KMS-11 (cell line): ENCODE measurements at regions not wholly inside any gene's neighbourhood (a gene's known extent, or its start where the extent isn't known, plus 50 kb on each side); places are given as distances from the start of the nearest gene placed in this dataset.

Experiments used
- H2AFZ ChIP-seq: fragments of 200-600 bp; sonication (generic); 2 replicates; pipeline ENCODE4 v1.6.1; 2016; ENCODE audit warnings: antibody characterized with exemption, mixed run types, low read depth
- H3K27ac ChIP-seq: fragments of 200-600 bp; sonication (generic); 2 replicates; pipeline ENCODE4 v1.6.1; 2016; ENCODE audit warnings: mild to moderate bottlenecking, mixed run types
- H3K27me3 ChIP-seq: fragments of 200-600 bp; sonication (generic); 2 replicates; pipeline ENCODE4 v1.6.1; 2017; ENCODE audit warnings: mild to moderate bottlenecking, low read depth, mixed run types, moderate library complexity; ENCODE audit not compliant: insufficient read depth
- H3K36me3 ChIP-seq: fragments of 200-600 bp; sonication (generic); 2 replicates; pipeline ENCODE4 v1.6.1; 2017; ENCODE audit warnings: mild to moderate bottlenecking, mixed run types; ENCODE audit not compliant: insufficient read depth
- H3K4me1 ChIP-seq: fragments of 200-600 bp; sonication (generic); 2 replicates; pipeline ENCODE4 v1.6.1; 2016; ENCODE audit warnings: mild to moderate bottlenecking, low read depth, mixed run types; ENCODE audit not compliant: poor library complexity, severe bottlenecking
- H3K4me2 ChIP-seq: fragments of 200-600 bp; sonication (generic); 2 replicates; pipeline ENCODE4 v1.7.0; 2016; ENCODE audit warnings: mild to moderate bottlenecking, mixed run types
- H3K4me3 ChIP-seq: fragments of 200-600 bp; sonication (generic); IDR thresholded peaks from 2 replicates; pipeline ENCODE4 v1.6.1; 2017; ENCODE audit warnings: low read depth, low read length, mixed read lengths; ENCODE audit not compliant: insufficient read depth
- H3K79me2 ChIP-seq: fragments of 200-600 bp; sonication (generic); 2 replicates; pipeline ENCODE4 v1.6.1; 2016; ENCODE audit warnings: low read depth, mixed run types; ENCODE audit not compliant: insufficient read depth
- H3K9ac ChIP-seq: fragments of 200-600 bp; sonication (generic); 2 replicates; pipeline ENCODE4 v1.6.1; 2016; ENCODE audit warnings: mild to moderate bottlenecking, mixed run types
- H4K20me1 ChIP-seq: fragments of 200-600 bp; sonication (generic); 2 replicates; pipeline ENCODE4 v1.6.1; 2016; ENCODE audit warnings: mild to moderate bottlenecking, mixed run types; ENCODE audit not compliant: insufficient read depth
- CTCF ChIP-seq: fragments of 200-600 bp; sonication (generic); conservative IDR thresholded peaks from 2 replicates; pipeline ENCODE4 v1.6.1; 2017; ENCODE audit warnings: low read depth, mild to moderate bottlenecking, antibody characterized with exemption, low read length, moderate library complexity, mixed read lengths

GRCh38 chr9:27629425-27629824 is 56.1 kb upstream of the C9orf72 start:
- H2AFZ ChIP-seq, result no peak overlapping the region
- no peaks in the 10 kb centered on the region for H3K4me1 ChIP-seq
- H3K9ac ChIP-seq, result no peak overlapping the region
- H3K36me3 ChIP-seq, result no peaks in the 10 kb centered on the region
- no peak overlapping the region for H3K27ac ChIP-seq
- no peak overlapping the region for H3K4me3 ChIP-seq
- H3K4me2 ChIP-seq, result no peak overlapping the region
- H3K27me3 ChIP-seq, result no peaks in the 10 kb centered on the region
- H3K79me2 ChIP-seq, result no peaks in the 10 kb centered on the region
- H4K20me1 ChIP-seq, result no peaks in the 10 kb centered on the region
- TF ChIP-seq CTCF, result no peak

DNA sequence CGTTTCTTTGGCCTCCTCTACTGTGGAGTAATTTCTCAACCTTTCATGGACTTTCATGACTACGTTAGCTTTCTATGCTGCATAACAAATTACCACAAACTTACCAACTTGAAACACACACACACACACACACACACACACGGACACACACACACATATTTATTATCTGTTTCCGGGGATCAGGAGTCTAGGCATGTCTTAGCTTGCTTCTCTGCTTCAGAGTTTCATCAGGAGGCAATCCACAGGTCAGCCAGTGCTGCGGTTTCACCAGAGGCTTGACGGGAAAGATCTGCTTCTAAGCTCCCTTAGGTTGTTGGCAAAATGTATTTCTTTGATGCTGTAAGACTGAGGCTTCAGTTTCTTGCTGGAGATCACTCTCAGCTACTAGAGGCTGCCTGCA is 59.0 kb upstream of the C9orf72 start:
- H3K4me2 ChIP-seq, result no peak overlapping the region
- H3K9ac ChIP-seq, result no peak overlapping the region
- no peak overlapping the region for H2AFZ ChIP-seq
- TF ChIP-seq CTCF, result no peak
- H3K4me3 ChIP-seq, result no peak overlapping the region
- no peaks in the 10 kb centered on the region for H3K36me3 ChIP-seq
- no peaks in the 10 kb centered on the region for H3K4me1 ChIP-seq
- H3K27ac ChIP-seq, result no peak overlapping the region
- no peaks in the 10 kb centered on the region for H3K79me2 ChIP-seq
- no peaks in the 10 kb centered on the region for H3K27me3 ChIP-seq
- H4K20me1 ChIP-seq, result no peaks in the 10 kb centered on the region

DNA sequence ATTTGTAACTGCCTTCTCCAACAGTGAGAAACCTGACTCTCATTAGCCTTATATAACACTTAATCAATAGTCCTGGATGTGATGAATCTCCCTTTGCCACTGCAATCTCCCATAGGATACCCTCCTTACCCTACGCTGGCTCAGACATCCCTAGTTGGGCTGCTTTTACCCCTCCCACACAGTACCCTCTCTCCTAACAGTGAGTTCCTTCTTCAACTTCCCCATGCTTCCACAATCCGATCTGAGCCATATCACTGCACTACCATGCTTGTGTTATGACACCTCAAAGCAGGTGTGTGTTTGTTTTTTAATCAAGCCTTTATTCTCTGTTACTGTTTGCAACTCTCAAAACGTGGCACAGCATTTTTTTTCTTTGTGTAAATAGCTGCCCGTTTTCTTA is 60.5 kb upstream of the C9orf72 start:
- no peak for TF ChIP-seq CTCF
- H3K4me1 ChIP-seq, result no peaks in the 10 kb centered on the region
- H3K4me2 ChIP-seq, result no peak overlapping the region
- no peaks in the 10 kb centered on the region for H4K20me1 ChIP-seq
- H3K9ac ChIP-seq, result no peak overlapping the region
- H3K4me3 ChIP-seq, result no peak overlapping the region
- H2AFZ ChIP-seq, result no peak overlapping the region
- no peaks in the 10 kb centered on the region for H3K27me3 ChIP-seq
- no peaks in the 10 kb centered on the region for H3K36me3 ChIP-seq
- H3K27ac ChIP-seq, result no peak overlapping the region
- H3K79me2 ChIP-seq, result no peaks in the 10 kb centered on the region

DNA sequence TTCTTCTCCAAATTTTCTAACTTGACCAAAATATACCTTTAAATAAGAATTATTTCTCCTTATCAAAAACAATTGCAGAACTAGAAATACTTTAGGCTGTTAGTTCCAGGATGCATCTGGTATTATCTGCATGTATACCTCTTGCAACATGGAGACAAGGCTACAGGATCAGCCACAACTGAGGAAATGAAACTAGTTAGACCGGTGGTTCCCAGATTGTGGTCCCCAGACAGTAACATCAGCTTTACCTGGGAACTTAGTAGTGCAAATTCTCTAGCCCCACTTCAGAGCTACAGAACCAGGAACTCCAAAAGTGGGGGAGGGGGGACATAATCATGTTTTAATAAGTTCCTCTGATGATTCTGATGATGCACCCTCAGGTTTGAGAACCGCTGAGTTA is 61.6 kb upstream of the C9orf72 start:
- Histone ChIP-seq H2AFZ (no peak overlapping the region), H3K36me3 (no peaks in the 10 kb centered on the region), H4K20me1 (no peaks in the 10 kb centered on the region), H3K27me3 (no peaks in the 10 kb centered on the region), H3K4me3 (no peak overlapping the region), H3K4me2 (no peak overlapping the region), H3K9ac (no peak overlapping the region), H3K27ac (no peak overlapping the region), H3K79me2 (no peaks in the 10 kb centered on the region), H3K4me1 (no peaks in the 10 kb centered on the region)
- TF ChIP-seq CTCF, result no peak

DNA sequence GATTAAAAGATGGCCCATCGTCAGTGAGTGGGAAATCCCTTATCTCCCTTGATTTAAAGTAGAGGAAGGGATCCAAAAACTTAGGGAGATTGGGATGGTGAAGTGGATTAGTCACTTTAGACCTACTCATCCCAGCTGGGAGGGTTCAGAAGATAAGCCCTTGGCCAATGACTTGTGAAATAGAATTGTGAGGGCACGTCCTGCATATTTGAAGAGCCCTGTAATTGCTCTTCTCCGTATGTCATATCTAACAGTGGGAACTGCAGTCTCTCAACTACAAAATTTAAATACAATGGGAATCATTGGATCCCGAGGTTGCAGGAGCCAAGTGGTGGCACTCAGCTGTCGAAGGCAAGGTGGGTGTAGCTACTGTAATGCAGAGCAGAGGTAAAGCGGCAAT is 65.4 kb upstream of the C9orf72 start:
- Histone ChIP-seq H3K36me3 (no peaks in the 10 kb centered on the region), H3K4me3 (no peak overlapping the region), H3K79me2 (no peaks in the 10 kb centered on the region), H3K9ac (no peak overlapping the region), H2AFZ (no peak overlapping the region), H4K20me1 (no peaks in the 10 kb centered on the region), H3K4me1 (no peaks in the 10 kb centered on the region), H3K4me2 (no peak overlapping the region), H3K27ac (no peak overlapping the region), H3K27me3 (no peaks in the 10 kb centered on the region)
- no peak for TF ChIP-seq CTCF
